ENCODE measurements at regions not wholly inside any gene's neighbourhood (a gene's known extent, or its start where the extent isn't known, plus 50 kb on each side); places are given as distances from the start of the nearest gene placed in this dataset.

- TF ChIP-seq CTCF (conservative IDR thresholded peaks at IDR 0.05; ENCODE audit: low read depth in 2 of 2) (no peak), EZH2phosphoT487 (IDR thresholded peaks at IDR 0.05; ENCODE audit: unreplicated experiment) (no peak), EZH2 (IDR thresholded peaks at IDR 0.05; ENCODE audit: low read depth, unreplicated experiment) (no peak), POLR2AphosphoS5 (IDR thresholded peaks at IDR 0.05; ENCODE audit: low read depth) (no peak), ETS1 (IDR thresholded peaks at IDR 0.05) (no peak), CREB1 (CRISPR knock-in tag; IDR thresholded peaks at IDR 0.05; ENCODE audit: low read depth) (no peak), NANOG (IDR thresholded peaks at IDR 0.05; ENCODE audit: borderline replicate concordance) (no peak), STAT1 (IDR thresholded peaks at IDR 0.05; ENCODE audit: unreplicated experiment) (no peak), JUNB (IDR thresholded peaks at IDR 0.05; ENCODE audit: unreplicated experiment) (no peak)
- TF ChIP-seq, protein P1, sequence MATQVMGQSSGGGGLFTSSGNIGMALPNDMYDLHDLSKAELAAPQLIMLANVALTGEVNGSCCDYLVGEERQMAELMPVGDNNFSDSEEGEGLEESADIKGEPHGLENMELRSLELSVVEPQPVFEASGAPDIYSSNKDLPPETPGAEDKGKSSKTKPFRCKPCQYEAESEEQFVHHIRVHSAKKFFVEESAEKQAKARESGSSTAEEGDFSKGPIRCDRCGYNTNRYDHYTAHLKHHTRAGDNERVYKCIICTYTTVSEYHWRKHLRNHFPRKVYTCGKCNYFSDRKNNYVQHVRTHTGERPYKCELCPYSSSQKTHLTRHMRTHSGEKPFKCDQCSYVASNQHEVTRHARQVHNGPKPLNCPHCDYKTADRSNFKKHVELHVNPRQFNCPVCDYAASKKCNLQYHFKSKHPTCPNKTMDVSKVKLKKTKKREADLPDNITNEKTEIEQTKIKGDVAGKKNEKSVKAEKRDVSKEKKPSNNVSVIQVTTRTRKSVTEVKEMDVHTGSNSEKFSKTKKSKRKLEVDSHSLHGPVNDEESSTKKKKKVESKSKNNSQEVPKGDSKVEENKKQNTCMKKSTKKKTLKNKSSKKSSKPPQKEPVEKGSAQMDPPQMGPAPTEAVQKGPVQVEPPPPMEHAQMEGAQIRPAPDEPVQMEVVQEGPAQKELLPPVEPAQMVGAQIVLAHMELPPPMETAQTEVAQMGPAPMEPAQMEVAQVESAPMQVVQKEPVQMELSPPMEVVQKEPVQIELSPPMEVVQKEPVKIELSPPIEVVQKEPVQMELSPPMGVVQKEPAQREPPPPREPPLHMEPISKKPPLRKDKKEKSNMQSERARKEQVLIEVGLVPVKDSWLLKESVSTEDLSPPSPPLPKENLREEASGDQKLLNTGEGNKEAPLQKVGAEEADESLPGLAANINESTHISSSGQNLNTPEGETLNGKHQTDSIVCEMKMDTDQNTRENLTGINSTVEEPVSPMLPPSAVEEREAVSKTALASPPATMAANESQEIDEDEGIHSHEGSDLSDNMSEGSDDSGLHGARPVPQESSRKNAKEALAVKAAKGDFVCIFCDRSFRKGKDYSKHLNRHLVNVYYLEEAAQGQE (IDR thresholded peaks at IDR 0.05; ENCODE audit: unreplicated experiment): no peak
Observed at GRCh38 chr7:49500741-49501140, 272.7 kb upstream of the VWC2 start.

All from GM23338 (cell line).